ENCODE measurements at regions not wholly inside any gene's neighbourhood (a gene's known extent, or its start where the extent isn't known, plus 50 kb on each side); places are given as distances from the start of the nearest gene placed in this dataset.
A peak's percentile ranks its signal among the peaks of the same experiment; 100 is the strongest.

DNA sequence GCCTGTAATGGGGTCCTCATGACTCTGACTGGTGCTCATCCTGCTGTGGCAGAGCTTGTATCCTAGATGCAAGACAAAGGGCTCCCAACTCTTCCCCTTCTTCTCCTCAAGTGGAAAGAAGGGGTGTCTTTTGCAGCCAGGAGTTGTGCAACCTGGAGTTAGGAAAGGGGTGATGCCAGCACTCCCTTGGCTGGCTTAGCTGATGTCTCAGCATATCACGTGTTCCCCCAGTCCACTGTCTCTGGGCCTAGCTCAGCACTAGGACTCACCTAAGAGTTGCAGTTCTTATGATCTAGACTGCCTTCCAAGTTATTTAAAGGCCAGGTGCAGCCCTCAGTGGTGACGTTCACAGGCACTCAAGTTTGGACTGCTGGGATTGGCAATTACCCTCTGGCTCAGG is 146.2 kb upstream of the GORAB start:
- DNase-seq (no peak), ATAC-seq (no peak)
- Histone ChIP-seq H3K4me3 (no peak overlapping the region), H3K27ac (no peak overlapping the region), H3K9me3 (peaks cover 0 to 17% (median 0%) of the 10 kb centered on the region in 12 donors), H3K36me3 (no peaks in the 10 kb centered on the region), H3K4me1 (peaks cover 0 to 4% (median 0%) of the 10 kb centered on the region in 12 donors), H3K27me3 (no peaks in the 10 kb centered on the region)
- TF ChIP-seq, protein P1, sequence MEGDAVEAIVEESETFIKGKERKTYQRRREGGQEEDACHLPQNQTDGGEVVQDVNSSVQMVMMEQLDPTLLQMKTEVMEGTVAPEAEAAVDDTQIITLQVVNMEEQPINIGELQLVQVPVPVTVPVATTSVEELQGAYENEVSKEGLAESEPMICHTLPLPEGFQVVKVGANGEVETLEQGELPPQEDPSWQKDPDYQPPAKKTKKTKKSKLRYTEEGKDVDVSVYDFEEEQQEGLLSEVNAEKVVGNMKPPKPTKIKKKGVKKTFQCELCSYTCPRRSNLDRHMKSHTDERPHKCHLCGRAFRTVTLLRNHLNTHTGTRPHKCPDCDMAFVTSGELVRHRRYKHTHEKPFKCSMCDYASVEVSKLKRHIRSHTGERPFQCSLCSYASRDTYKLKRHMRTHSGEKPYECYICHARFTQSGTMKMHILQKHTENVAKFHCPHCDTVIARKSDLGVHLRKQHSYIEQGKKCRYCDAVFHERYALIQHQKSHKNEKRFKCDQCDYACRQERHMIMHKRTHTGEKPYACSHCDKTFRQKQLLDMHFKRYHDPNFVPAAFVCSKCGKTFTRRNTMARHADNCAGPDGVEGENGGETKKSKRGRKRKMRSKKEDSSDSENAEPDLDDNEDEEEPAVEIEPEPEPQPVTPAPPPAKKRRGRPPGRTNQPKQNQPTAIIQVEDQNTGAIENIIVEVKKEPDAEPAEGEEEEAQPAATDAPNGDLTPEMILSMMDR (IDR thresholded peaks at IDR 0.05) = no peak
- no peak for TF ChIP-seq POLR2A (IDR thresholded peaks at IDR 0.05)
- WGBS, 4 donors = 78 to 93% (median 88%) methylated on average over 2 of the region's 2 CpGs
- intact Hi-C loops (cut with DNase I) = no loop called here

DNA sequence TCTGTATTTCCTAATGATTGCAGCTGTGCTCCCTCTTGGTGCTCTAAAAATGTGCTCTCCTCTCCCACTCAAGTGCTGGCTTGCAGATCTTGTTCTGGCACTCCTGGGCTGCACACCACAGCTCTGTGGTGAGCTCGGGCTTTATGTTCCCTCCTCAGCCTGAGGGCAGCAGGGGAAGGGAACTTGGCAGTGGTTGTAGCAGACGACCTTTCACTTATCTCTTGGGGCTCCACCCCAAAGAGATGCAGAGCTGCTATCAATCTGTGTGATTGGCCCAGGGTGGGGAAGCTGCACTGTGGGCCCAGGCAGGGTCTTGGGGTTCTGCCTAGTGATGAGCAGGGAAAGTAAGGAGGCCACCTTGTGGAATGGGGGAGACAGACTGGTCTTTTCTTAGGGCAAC is 143.5 kb upstream of the GORAB start:
- no peaks in the 10 kb centered on the region for H3K36me3 ChIP-seq
- no peak for TF ChIP-seq POLR2A (IDR thresholded peaks at IDR 0.05)
- TF ChIP-seq, protein P1 (IDR thresholded peaks at IDR 0.05) = no peak
- H3K27ac ChIP-seq = no peak overlapping the region
- intact Hi-C loops (cut with DNase I) = no loop called here
- ATAC-seq (peak in 2 of 4 donors; percentile 49 to 92), DNase-seq (no peak)
- WGBS, 4 donors = 10 to 32% (median 23%) methylated on average over 2 of the region's 2 CpGs
- no peak overlapping the region for H3K4me3 ChIP-seq
- no peaks in the 10 kb centered on the region for H3K27me3 ChIP-seq
- H3K4me1 ChIP-seq = peaks cover 0 to 4% (median 0%) of the 10 kb centered on the region in 12 donors
- peaks cover 0 to 13% (median 0%) of the 10 kb centered on the region in 12 donors for H3K9me3 ChIP-seq

DNA sequence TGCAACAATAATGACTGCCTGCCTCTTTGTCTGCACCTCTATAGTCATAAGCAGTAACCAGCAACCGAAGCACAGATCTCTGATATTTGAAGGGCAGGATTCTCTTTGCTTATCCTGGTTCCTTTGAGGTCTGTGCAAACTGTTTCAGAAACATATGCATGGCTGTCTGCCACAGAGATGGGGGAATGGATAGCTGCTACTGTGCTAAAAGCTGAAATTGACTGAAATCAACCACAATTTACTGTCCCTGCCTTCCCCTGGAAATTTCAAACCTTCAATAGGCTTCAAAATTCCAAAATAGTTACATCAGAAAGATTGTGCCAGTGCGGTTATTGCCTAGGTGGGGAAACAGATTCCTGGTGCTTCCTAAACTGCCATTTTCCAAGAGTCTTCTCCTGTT is 136.8 kb upstream of the GORAB start:
- no peak for TF ChIP-seq POLR2A (IDR thresholded peaks at IDR 0.05)
- TF ChIP-seq, protein P1 (IDR thresholded peaks at IDR 0.05) = no peak
- Histone ChIP-seq H3K9me3 (peaks cover 0 to 9% (median 0%) of the 10 kb centered on the region in 12 donors), H3K27ac (no peak overlapping the region), H3K4me1 (no peaks in the 10 kb centered on the region), H3K27me3 (no peaks in the 10 kb centered on the region), H3K4me3 (no peak overlapping the region), H3K36me3 (no peaks in the 10 kb centered on the region)
- ATAC-seq (no peak), DNase-seq (no peak)
- intact Hi-C loops (cut with DNase I) = no loop called here
- 87 to 92% (median 91%) methylated on average over 2 of the region's 2 CpGs for WGBS, 4 donors

DNA sequence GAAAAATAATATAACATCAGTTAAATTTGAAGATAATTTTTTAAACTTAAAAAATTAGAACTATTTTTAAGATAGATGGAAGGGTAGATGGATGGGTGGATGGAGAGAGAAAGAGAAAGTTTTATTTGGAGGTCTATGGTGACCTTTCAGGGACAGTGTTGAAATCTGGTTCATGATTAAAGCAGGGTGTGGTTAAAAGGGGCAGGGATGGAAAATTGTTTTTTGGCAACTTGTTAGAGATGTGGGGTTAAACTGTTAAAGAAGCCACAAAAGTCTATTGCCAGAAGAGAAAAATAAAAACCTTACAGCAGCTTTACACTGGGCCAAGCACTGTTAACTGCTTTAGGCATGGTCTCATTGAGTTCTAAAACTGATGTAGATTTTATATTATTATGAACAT is 134.9 kb upstream of the GORAB start:
- intact Hi-C loops (cut with DNase I) = no loop called here
- Histone ChIP-seq H3K36me3 (no peaks in the 10 kb centered on the region), H3K9me3 (peaks cover 0 to 9% (median 0%) of the 10 kb centered on the region in 12 donors), H3K4me1 (no peaks in the 10 kb centered on the region), H3K27me3 (no peaks in the 10 kb centered on the region), H3K27ac (no peak overlapping the region), H3K4me3 (no peak overlapping the region)
- DNase-seq = no peak
- TF ChIP-seq, protein P1 (IDR thresholded peaks at IDR 0.05) = no peak
- TF ChIP-seq POLR2A (IDR thresholded peaks at IDR 0.05) = no peak
- peak in 1 of 4 donors; percentile 29 for ATAC-seq

Measured in heart left ventricle (tissue), 16 donors.